ENCODE measurements at regions not wholly inside any gene's neighbourhood (a gene's known extent, or its start where the extent isn't known, plus 50 kb on each side); places are given as distances from the start of the nearest gene placed in this dataset.
"Not testable (repeated sequence)": the region's sequence is repeated elsewhere in the genome, so short reads cannot be mapped to it uniquely, and the experiment has no call there.

DNA sequence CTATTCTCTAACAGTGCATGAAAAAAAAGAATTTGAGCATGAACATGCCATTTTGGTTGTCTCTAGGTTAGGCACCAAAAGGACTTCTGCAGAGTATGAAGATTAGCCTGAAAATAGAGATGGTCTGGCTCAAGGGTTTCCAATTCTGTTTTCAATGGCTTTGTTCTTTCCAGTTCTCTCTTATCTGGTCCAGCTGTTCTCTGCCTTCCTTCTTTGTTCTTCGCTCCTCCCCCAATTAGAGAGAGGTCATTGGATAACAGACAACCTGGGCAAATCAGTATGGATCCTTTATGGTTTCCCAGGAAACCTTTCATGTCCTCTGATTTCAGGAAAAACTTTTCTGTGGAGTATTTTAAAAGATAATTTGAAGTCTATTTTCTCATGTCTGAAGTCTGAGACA, 623.4 kb downstream of the PCDH17 start:
- H3K9me3 Mint-ChIP-seq (ENCODE audit: low read depth) = peaks cover 24% of the 10 kb centered on the region
- no peaks in the 10 kb centered on the region for H3K27me3 Mint-ChIP-seq
- H3K4me1 Mint-ChIP-seq (ENCODE audit: low read depth) = no peaks in the 10 kb centered on the region
- H3K36me3 Mint-ChIP-seq = no peaks in the 10 kb centered on the region
- no peak overlapping the region for H3K27ac Mint-ChIP-seq
- no peak overlapping the region for H3K4me3 Mint-ChIP-seq

GRCh38 chr13:58266271-58266670, 634.7 kb downstream of the PCDH17 start:
- Mint-ChIP-seq H3K36me3 (no peaks in the 10 kb centered on the region), H3K9me3 (ENCODE audit: low read depth) (no peaks in the 10 kb centered on the region), H3K4me3 (no peak overlapping the region), H3K4me1 (ENCODE audit: low read depth) (no peaks in the 10 kb centered on the region), H3K27me3 (no peaks in the 10 kb centered on the region), H3K27ac (no peak overlapping the region)

DNA sequence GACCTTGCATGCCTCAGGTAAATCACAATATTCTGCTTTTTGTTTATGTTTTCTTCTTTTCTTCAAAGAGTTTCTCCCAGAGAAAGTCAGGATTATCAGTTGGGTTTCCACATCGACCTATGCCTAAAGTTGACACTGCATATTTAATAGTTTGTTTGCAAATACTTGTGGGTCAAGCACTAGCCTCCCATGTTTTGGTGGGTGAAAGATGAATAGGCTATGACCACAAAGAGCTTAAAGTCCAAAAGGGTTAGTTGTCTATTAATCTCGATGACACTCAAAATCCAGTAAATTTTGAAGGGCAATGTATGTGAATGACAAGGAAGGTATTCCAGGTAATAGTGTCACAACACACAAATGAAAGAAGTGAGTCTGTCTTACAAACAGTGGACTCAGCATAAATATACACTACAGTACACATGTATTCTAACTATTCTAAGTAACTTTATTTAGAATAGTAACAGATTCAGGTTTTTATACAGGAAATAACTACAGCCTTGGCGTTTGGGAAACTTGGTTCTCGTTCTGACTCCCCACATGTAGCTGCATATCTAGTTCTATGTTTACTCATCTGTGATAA, 667.1 kb downstream of the PCDH17 start:
- Mint-ChIP-seq H3K27me3 (no peaks in the 10 kb centered on the region), H3K4me3 (no peak overlapping the region), H3K27ac (no peak overlapping the region), H3K36me3 (no peaks in the 10 kb centered on the region), H3K9me3 (ENCODE audit: low read depth) (peaks cover 7% of the 10 kb centered on the region), H3K4me1 (ENCODE audit: low read depth) (no peaks in the 10 kb centered on the region)

GRCh38 chr13:58300224-58300623, 668.7 kb downstream of the PCDH17 start:
- H3K27me3 Mint-ChIP-seq = no peaks in the 10 kb centered on the region
- H3K4me3 Mint-ChIP-seq = no peak overlapping the region
- H3K36me3 Mint-ChIP-seq = no peaks in the 10 kb centered on the region
- H3K4me1 Mint-ChIP-seq (ENCODE audit: low read depth) = no peaks in the 10 kb centered on the region
- H3K27ac Mint-ChIP-seq = no peak overlapping the region
- H3K9me3 Mint-ChIP-seq (ENCODE audit: low read depth) = no peaks in the 10 kb centered on the region

DNA sequence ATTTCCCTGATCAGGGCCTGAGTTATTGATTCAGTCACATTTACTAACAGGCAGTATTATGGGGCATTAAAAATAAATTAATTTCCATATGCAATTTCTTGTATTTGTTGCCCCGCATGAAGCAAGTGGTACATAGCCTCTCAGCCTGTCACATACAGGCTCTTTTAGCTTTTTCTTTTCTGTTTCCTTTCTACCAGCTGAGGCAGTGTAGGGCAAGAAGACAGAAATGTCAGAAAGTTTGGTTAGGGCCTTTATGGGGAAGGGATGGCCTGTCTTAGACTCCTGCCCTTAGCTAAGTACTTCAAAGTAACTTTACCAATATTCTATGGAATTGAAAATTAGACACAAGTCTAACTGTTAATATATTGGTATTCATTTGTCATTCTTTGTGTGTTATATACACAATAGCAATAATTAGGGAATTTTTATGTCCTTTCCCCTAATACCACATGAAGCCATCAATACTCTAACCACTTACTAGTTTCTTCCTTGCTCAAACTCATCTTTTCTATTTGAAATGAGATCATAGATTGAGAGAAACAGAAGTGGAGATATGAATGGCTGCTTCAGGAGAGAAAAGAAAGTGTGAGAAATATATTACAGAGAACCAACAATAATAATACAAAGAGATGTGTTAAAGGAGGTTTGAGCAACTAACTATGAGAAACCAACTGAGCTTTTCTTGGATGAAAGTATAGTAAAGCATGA, 669.6 kb downstream of the PCDH17 start:
- H3K27me3 Mint-ChIP-seq = no peaks in the 10 kb centered on the region
- no peaks in the 10 kb centered on the region for H3K36me3 Mint-ChIP-seq
- H3K27ac Mint-ChIP-seq = no peak overlapping the region
- no peaks in the 10 kb centered on the region for H3K9me3 Mint-ChIP-seq (ENCODE audit: low read depth)
- no peak overlapping the region for H3K4me3 Mint-ChIP-seq
- no peaks in the 10 kb centered on the region for H3K4me1 Mint-ChIP-seq (ENCODE audit: low read depth)

GRCh38 chr13:58302349-58302748, 670.8 kb downstream of the PCDH17 start:
- H3K9me3 Mint-ChIP-seq (ENCODE audit: low read depth) = peaks cover 4% of the 10 kb centered on the region
- no peak overlapping the region for H3K27ac Mint-ChIP-seq
- H3K4me3 Mint-ChIP-seq = no peak overlapping the region
- no peaks in the 10 kb centered on the region for H3K36me3 Mint-ChIP-seq
- H3K4me1 Mint-ChIP-seq (ENCODE audit: low read depth) = no peaks in the 10 kb centered on the region
- no peaks in the 10 kb centered on the region for H3K27me3 Mint-ChIP-seq

- H3K27ac Mint-ChIP-seq = no peak overlapping the region
- no peaks in the 10 kb centered on the region for H3K36me3 Mint-ChIP-seq
- H3K4me3 Mint-ChIP-seq = no peak overlapping the region
- no peaks in the 10 kb centered on the region for H3K27me3 Mint-ChIP-seq
- no peaks in the 10 kb centered on the region for H3K4me1 Mint-ChIP-seq (ENCODE audit: low read depth)
- H3K9me3 Mint-ChIP-seq (ENCODE audit: low read depth) = peaks cover 4% of the 10 kb centered on the region
These were observed 674.5 kb downstream of the PCDH17 start for GRCh38 chr13:58306062-58306461.

DNA sequence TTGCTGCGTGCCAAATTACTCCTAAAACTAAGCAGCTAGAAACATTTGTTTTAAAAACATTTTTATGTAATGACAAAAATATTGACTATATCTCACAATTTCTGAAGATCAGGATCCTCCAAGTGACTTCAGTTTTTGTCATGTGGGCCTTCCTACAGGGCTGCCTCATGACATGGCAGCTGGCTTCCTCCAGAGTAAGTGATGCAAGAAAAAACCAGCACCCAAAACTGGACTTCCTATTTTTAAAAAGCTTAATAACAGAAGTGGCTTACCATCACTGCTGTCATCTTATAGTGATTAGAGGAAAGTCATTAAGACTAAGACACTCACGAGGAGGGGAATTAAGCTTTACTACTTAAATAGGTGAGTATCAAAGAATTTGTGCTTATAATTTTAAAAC, 681.7 kb downstream of the PCDH17 start:
- no peaks in the 10 kb centered on the region for H3K9me3 Mint-ChIP-seq (ENCODE audit: low read depth)
- no peaks in the 10 kb centered on the region for H3K4me1 Mint-ChIP-seq (ENCODE audit: low read depth)
- no peak overlapping the region for H3K27ac Mint-ChIP-seq

DNA sequence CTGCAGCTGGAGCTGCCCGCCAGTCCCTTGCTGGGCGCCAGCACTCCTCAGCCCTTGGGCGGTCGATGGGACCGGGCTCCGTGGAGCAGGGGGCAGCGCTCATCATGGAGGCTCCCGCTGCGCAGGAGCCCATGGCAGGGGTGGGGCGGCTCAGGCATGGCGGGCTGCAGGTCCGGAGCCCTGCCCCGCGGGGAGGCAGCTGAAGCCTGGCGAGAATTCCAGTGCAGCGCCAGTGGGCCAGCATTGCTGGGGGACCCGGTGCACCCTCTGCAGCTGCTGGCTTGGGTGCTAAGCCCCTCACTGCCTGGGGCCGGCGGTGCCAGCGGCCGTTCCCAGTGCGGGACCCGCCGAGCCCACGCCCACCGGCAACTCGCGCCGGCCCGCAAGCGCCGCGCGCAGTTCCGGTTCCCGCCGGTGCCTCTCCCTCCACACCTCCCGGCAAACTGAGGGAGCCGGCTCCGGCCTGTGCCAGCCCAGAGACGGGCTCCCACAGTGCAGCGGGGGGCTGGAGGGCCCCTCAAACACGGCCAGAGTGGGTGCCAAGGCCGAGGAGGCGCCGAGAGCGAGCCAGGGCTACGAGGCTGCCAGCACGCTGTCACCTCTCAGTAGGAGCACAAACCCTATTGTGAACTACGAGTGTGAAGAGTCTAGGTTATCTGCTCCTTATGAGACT, 687.1 kb downstream of the PCDH17 start:
- Mint-ChIP-seq H3K36me3 (no peaks in the 10 kb centered on the region), H3K27ac (no peak overlapping the region), H3K4me3 (no peak overlapping the region), H3K27me3 (no peaks in the 10 kb centered on the region), H3K9me3 (ENCODE audit: low read depth) (no peaks in the 10 kb centered on the region), H3K4me1 (ENCODE audit: low read depth) (no peaks in the 10 kb centered on the region)

More for the DNA sequence above, 681.7 kb downstream of the PCDH17 start:
- Mint-ChIP-seq H3K36me3 (no peaks in the 10 kb centered on the region), H3K4me3 (no peak overlapping the region), H3K27me3 (no peaks in the 10 kb centered on the region)

- Mint-ChIP-seq H3K4me1 (ENCODE audit: low read depth) (no peaks in the 10 kb centered on the region), H3K27me3 (no peaks in the 10 kb centered on the region), H3K9me3 (ENCODE audit: low read depth) (no peaks in the 10 kb centered on the region), H3K36me3 (no peaks in the 10 kb centered on the region), H3K4me3 (no peak overlapping the region), H3K27ac (no peak overlapping the region)
These were observed 692.6 kb downstream of the PCDH17 start for GRCh38 chr13:58324161-58324560.

- H3K4me1 Mint-ChIP-seq (ENCODE audit: low read depth) = no peaks in the 10 kb centered on the region
- H3K36me3 Mint-ChIP-seq = no peaks in the 10 kb centered on the region
- no peak overlapping the region for H3K27ac Mint-ChIP-seq
- no peaks in the 10 kb centered on the region for H3K9me3 Mint-ChIP-seq (ENCODE audit: low read depth)
- H3K4me3 Mint-ChIP-seq = no peak overlapping the region
- H3K27me3 Mint-ChIP-seq = no peaks in the 10 kb centered on the region
These were observed 698.2 kb downstream of the PCDH17 start for GRCh38 chr13:58329746-58330145.

GRCh38 chr13:58340895-58341294, 709.4 kb downstream of the PCDH17 start:
- Mint-ChIP-seq H3K27ac (no peak overlapping the region), H3K9me3 (ENCODE audit: low read depth) (peaks cover 8% of the 10 kb centered on the region), H3K36me3 (no peaks in the 10 kb centered on the region), H3K4me1 (ENCODE audit: low read depth) (no peaks in the 10 kb centered on the region), H3K27me3 (no peaks in the 10 kb centered on the region), H3K4me3 (no peak overlapping the region)

GRCh38 chr13:58341318-58341717, 709.8 kb downstream of the PCDH17 start:
- Mint-ChIP-seq H3K4me3 (no peak overlapping the region), H3K4me1 (ENCODE audit: low read depth) (no peaks in the 10 kb centered on the region), H3K27ac (no peak overlapping the region), H3K27me3 (no peaks in the 10 kb centered on the region), H3K9me3 (ENCODE audit: low read depth) (peaks cover 8% of the 10 kb centered on the region), H3K36me3 (no peaks in the 10 kb centered on the region)

DNA sequence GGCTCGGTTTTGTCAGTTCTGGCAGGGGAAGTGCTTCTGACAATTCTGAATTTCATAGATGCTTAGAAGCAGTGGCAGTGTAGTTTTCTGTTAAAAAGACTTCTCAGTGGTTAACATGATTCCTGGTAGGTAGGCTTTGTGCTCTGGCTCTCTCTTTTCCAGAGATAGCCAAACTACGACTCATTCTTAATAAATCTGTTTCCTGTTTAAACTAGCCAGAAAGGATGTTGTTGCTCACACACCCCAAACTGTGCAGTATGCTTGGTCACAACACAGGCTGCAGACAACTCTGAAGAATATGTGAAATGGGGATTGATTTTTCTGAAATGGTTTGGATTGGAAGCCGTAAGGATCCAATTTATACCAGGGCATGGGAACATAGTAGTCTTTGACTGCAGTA, 711.5 kb downstream of the PCDH17 start:
- no peaks in the 10 kb centered on the region for H3K4me1 Mint-ChIP-seq (ENCODE audit: low read depth)
- no peak overlapping the region for H3K4me3 Mint-ChIP-seq
- H3K27me3 Mint-ChIP-seq = no peaks in the 10 kb centered on the region
- H3K9me3 Mint-ChIP-seq (ENCODE audit: low read depth) = peaks cover 8% of the 10 kb centered on the region
- no peak overlapping the region for H3K27ac Mint-ChIP-seq
- H3K36me3 Mint-ChIP-seq = no peaks in the 10 kb centered on the region

GRCh38 chr13:58352100-58352499, 720.6 kb downstream of the PCDH17 start:
- not testable (repeated sequence) for H3K9me3 Mint-ChIP-seq (ENCODE audit: low read depth); H3K36me3 Mint-ChIP-seq; H3K4me1 Mint-ChIP-seq (ENCODE audit: low read depth); H3K27me3 Mint-ChIP-seq; H3K27ac Mint-ChIP-seq; H3K4me3 Mint-ChIP-seq

GRCh38 chr13:58369936-58370335, 738.4 kb downstream of the PCDH17 start:
- Mint-ChIP-seq H3K36me3 (no peaks in the 10 kb centered on the region), H3K4me3 (no peak overlapping the region), H3K27me3 (no peaks in the 10 kb centered on the region), H3K4me1 (ENCODE audit: low read depth) (no peaks in the 10 kb centered on the region), H3K9me3 (ENCODE audit: low read depth) (peaks cover 12% of the 10 kb centered on the region), H3K27ac (no peak overlapping the region)

Data from activated naive CD8-positive, alpha-beta T cell (primary cell).